Duodenal mucosa (tissue), 2 donors: ENCODE measurements at regions not wholly inside any gene's neighbourhood (a gene's known extent, or its start where the extent isn't known, plus 50 kb on each side); places are given as distances from the start of the nearest gene placed in this dataset.

Experiments used
- H3K27ac ChIP-seq: one replicate; pipeline ENCODE4 v1.7.0; 2013; ENCODE audit warnings: low read depth, low read length
- H3K27me3 ChIP-seq, 2 donors: one replicate each; pipeline ENCODE4 v1.7.0; 2013; ENCODE audit warnings: low read length in 2 of 2, control low read depth in 1 of 2; ENCODE audit not compliant: insufficient read depth in 2 of 2, control insufficient read depth in 1 of 2
- H3K36me3 ChIP-seq, 2 donors: one replicate each; pipeline ENCODE4 v1.7.0; 2013; ENCODE audit warnings: low read length in 2 of 2, control low read depth in 1 of 2; ENCODE audit not compliant: insufficient read depth in 2 of 2, control insufficient read depth in 1 of 2
- H3K4me1 ChIP-seq, 2 donors: one replicate each; pipeline ENCODE4 v1.7.0; 2013; ENCODE audit warnings: low read length in 2 of 2, control low read depth in 1 of 2; ENCODE audit not compliant: insufficient read depth in 2 of 2, control insufficient read depth in 1 of 2
- H3K4me3 ChIP-seq, 2 donors: one replicate each; pipeline ENCODE4 v1.7.0; 2013; ENCODE audit warnings: low read length in 2 of 2, low read depth in 1 of 2
- H3K9ac ChIP-seq, 2 donors: one replicate each; pipeline ENCODE4 v1.7.0; 2013; ENCODE audit warnings: low read length in 2 of 2, low read depth in 1 of 2
- H3K9me3 ChIP-seq, 2 donors: one replicate each; pipeline ENCODE4 v1.7.0; 2013; ENCODE audit warnings: low read length in 2 of 2, control low read depth in 1 of 2; ENCODE audit not compliant: control insufficient read depth in 1 of 2

- H3K4me1 ChIP-seq = no peaks in the 10 kb centered on the region
- H3K4me3 ChIP-seq = no peak overlapping the region
- H3K9me3 ChIP-seq = no peaks in the 10 kb centered on the region
- H3K27ac ChIP-seq = no peak overlapping the region
- no peak overlapping the region for H3K9ac ChIP-seq
- H3K27me3 ChIP-seq = no peaks in the 10 kb centered on the region
- H3K36me3 ChIP-seq = no peaks in the 10 kb centered on the region
Observed at GRCh38 chr11:109892321-109892794, 200.8 kb upstream of the ZC3H12C start.

DNA sequence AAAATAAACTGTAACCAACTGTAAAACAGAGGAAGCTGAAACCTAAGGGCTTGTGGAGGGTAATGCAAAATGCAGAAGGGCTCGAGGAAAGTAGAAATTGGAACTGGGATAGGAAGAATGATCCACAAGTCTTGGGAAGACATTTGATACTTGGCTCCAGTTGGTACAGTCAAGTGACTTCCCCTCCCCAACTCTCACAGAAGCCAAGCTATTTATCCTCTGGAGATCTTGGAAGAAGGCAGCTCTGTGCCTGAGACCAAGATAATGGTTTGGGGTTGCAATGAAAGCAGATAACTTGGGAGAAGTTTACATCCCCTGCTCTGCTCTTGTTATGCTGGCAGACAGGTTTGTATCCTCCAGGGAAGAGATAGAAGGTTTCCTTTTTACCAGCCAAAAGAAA, 198.9 kb upstream of the ZC3H12C start:
- no peaks in the 10 kb centered on the region for H3K36me3 ChIP-seq
- no peak overlapping the region for H3K4me3 ChIP-seq
- no peaks in the 10 kb centered on the region for H3K4me1 ChIP-seq
- H3K27me3 ChIP-seq = no peaks in the 10 kb centered on the region
- no peak overlapping the region for H3K27ac ChIP-seq
- H3K9me3 ChIP-seq = peaks cover 2 to 7% of the 10 kb centered on the region in 2 donors
- H3K9ac ChIP-seq = no peak overlapping the region

DNA sequence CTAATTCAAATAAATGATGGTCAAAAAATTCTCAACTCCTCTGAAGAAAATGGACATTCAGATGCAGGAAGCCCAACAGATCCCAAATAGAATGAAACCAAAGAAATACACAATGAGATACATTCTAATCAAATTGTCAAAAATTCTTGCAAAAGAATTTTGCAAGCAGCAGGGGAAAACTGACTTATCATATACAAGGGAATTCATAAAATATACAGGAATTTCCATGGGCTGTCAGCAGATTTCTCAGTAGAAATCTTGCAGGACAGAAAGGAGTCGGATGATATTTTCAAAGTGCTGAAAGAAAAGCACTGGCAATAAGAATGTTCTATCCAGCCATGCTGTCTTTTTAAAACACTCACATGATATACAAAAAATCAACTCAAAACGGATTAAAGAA, 194.6 kb upstream of the ZC3H12C start:
- H3K9ac ChIP-seq = no peak overlapping the region
- no peak overlapping the region for H3K27ac ChIP-seq
- H3K36me3 ChIP-seq = no peaks in the 10 kb centered on the region
- H3K4me1 ChIP-seq = no peaks in the 10 kb centered on the region
- no peak overlapping the region for H3K4me3 ChIP-seq
- no peaks in the 10 kb centered on the region for H3K27me3 ChIP-seq
- peaks cover 2 to 7% of the 10 kb centered on the region in 2 donors for H3K9me3 ChIP-seq

- Histone ChIP-seq H3K9ac (no peak overlapping the region), H3K4me1 (no peaks in the 10 kb centered on the region), H3K4me3 (no peak overlapping the region), H3K36me3 (no peaks in the 10 kb centered on the region), H3K27me3 (no peaks in the 10 kb centered on the region), H3K9me3 (peaks cover 2 to 7% of the 10 kb centered on the region in 2 donors), H3K27ac (no peak overlapping the region)
Observed at GRCh38 chr11:109902764-109903433, 190.3 kb upstream of the ZC3H12C start.

GRCh38 chr11:109911488-109911887, 181.7 kb upstream of the ZC3H12C start:
- no peaks in the 10 kb centered on the region for H3K27me3 ChIP-seq
- no peak overlapping the region for H3K4me3 ChIP-seq
- no peak overlapping the region for H3K9ac ChIP-seq
- H3K4me1 ChIP-seq = no peaks in the 10 kb centered on the region
- H3K36me3 ChIP-seq = no peaks in the 10 kb centered on the region
- no peaks in the 10 kb centered on the region for H3K9me3 ChIP-seq
- H3K27ac ChIP-seq = no peak overlapping the region

DNA sequence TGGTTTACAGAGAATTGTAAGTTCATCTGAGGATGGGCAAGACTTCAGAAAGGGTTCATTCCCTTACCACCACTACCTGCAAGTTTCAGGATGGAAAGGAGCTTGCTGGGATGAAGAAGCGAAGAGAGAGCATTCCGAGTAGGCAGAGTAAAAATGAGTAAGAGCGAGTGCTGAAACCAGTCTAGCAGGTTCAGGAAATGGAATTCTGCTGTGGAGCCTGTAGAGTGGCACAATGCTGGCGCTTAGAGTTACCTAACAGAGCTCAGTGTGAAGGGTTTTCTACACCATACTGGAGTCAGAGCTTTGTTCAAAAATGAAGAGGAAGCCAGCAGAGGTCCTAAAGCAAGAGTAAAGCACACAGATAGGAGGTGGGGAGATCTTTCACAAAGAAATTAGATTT, 179.2 kb upstream of the ZC3H12C start:
- H3K27me3 ChIP-seq = no peaks in the 10 kb centered on the region
- no peaks in the 10 kb centered on the region for H3K4me1 ChIP-seq
- no peaks in the 10 kb centered on the region for H3K9me3 ChIP-seq
- no peaks in the 10 kb centered on the region for H3K36me3 ChIP-seq
- no peak overlapping the region for H3K9ac ChIP-seq
- no peak overlapping the region for H3K4me3 ChIP-seq
- no peak overlapping the region for H3K27ac ChIP-seq

DNA sequence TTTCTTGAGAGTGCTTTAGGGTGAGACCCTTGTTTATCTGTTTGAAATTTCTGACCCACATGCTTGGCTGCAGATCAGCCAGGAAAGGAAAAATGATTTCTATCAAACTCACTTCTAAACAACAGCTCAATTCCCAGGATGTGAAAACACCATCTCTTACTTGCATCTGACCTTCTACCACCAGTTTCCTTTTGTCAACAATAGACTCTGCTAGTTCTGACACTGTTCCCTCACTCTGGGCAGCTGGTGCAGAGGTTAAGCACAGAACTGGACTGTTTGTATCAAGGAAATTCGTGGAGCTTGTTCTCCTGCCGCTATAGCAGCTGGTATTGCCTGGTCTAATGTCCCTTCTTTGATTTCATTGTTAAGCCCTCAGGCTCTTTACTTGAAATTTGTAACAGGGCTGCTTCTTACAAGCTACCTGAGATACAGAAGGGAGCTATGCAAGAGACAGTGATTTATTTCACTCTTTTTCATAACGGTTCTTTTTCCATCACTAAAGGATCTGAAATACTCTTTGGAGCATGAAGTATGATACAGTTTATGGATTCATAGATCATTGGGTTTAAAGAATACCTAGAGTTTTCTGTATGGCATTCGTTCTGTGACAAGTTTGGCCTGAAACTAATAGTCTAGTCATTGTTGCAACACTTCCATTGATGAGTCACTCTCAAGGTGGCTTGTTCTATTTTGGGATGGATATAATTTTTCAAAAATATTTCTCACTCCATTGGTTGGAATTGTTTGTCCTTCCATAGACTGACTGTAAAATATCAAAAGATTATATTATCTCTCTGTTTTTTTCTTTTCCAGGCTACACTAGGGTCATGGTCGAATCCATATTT, 178.2 kb upstream of the ZC3H12C start:
- Histone ChIP-seq H3K27me3 (no peaks in the 10 kb centered on the region), H3K27ac (no peak overlapping the region), H3K36me3 (no peaks in the 10 kb centered on the region), H3K4me1 (no peaks in the 10 kb centered on the region), H3K4me3 (no peak overlapping the region), H3K9me3 (no peaks in the 10 kb centered on the region), H3K9ac (no peak overlapping the region)

GRCh38 chr11:109926941-109927340, 166.3 kb upstream of the ZC3H12C start:
- no peaks in the 10 kb centered on the region for H3K36me3 ChIP-seq
- no peaks in the 10 kb centered on the region for H3K9me3 ChIP-seq
- H3K4me1 ChIP-seq = no peaks in the 10 kb centered on the region
- no peak overlapping the region for H3K9ac ChIP-seq
- H3K27ac ChIP-seq = no peak overlapping the region
- no peaks in the 10 kb centered on the region for H3K27me3 ChIP-seq
- no peak overlapping the region for H3K4me3 ChIP-seq

GRCh38 chr11:109929308-109929707, 163.9 kb upstream of the ZC3H12C start:
- Histone ChIP-seq H3K27me3 (no peaks in the 10 kb centered on the region), H3K9me3 (no peaks in the 10 kb centered on the region), H3K9ac (no peak overlapping the region), H3K4me3 (no peak overlapping the region), H3K4me1 (no peaks in the 10 kb centered on the region), H3K27ac (no peak overlapping the region), H3K36me3 (no peaks in the 10 kb centered on the region)

DNA sequence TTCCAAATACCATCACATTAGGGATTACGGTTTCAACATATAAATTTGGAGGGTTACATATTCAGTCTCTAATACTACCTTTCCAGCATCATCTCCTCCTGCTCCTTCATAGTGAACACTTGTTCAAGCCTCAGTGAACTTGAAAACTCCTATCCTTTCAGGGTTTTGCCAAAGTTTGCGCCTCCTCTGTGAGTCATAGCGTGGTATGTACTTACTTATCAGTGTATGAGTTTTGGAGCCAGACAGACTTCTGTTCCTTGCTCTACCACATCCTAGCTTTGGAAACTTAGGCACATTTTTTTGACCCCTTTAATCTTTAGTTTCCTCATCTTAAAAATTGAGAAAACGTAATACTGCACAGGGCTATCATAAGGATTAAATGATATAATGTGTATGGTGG, 160.1 kb upstream of the ZC3H12C start:
- Histone ChIP-seq H3K9me3 (no peaks in the 10 kb centered on the region), H3K4me3 (no peak overlapping the region), H3K27ac (no peak overlapping the region), H3K9ac (no peak overlapping the region), H3K36me3 (no peaks in the 10 kb centered on the region), H3K4me1 (no peaks in the 10 kb centered on the region), H3K27me3 (no peaks in the 10 kb centered on the region)
